ENCODE measurements at regions not wholly inside any gene's neighbourhood (a gene's known extent, or its start where the extent isn't known, plus 50 kb on each side); places are given as distances from the start of the nearest gene placed in this dataset.

DNA sequence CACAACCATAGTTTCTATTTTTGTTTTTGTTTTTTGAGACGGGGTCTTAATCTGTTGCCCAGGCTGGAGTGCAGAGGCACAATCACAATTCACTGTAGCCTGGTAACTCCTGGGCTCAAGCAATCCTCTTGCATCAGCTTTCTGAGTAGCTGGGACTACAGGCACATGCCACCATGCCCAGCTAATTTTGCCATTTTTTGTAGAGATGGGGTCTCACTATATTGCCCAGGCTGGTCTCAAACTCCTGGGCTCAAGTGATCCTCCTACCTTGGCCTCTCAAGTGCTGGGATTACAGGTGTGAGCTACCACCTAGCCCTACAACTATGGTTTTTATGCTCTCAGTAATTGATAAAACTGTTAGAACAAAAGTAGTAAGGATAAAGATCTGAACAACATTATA is 147.5 kb upstream of the SHB start:
- DNase-seq, result no peak

DNA sequence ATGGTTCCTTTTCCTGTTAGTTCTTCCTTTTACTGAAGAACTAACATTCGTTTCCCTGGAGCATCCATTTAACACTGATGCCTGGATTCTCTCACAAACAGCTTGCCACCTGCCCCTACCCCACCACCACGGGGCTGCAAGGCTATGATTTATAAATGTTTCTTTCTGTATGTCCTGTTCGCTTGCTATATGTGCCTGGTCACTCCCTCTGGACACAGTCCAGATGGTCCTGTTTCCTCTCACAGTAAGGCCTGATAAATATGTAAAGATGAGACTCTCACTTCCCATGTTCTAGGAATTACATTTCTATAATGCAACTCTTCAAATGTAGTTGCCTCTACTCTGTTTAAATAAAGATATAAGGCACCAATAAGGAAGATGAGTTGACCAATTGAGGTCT is 146.4 kb upstream of the SHB start:
- DNase-seq, result no peak

DNA sequence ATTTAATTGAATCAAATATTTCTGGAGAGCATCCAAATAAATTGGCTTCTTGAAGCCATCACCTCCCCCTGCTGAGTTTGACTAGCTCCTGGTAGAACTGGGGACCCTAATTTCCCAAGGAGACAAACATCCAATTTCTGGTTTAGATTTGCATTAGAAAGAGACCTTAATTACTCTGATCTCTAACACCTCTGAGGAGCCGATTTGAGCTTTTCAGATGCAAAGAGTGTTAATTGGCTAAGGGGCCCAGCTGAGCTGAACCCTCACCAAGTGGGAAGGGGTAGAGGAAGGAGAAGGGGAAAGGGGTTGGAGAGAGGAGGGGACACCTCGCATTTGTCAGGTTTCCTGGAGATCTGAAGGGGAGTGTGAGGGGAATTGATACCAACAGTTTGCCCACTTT is 145.4 kb upstream of the SHB start:
- no peak for DNase-seq

GRCh38 chr9:38213631-38214299 is 144.7 kb upstream of the SHB start:
- no peak for DNase-seq

GRCh38 chr9:38212016-38212415 is 143.0 kb upstream of the SHB start:
- no peak for DNase-seq

DNA sequence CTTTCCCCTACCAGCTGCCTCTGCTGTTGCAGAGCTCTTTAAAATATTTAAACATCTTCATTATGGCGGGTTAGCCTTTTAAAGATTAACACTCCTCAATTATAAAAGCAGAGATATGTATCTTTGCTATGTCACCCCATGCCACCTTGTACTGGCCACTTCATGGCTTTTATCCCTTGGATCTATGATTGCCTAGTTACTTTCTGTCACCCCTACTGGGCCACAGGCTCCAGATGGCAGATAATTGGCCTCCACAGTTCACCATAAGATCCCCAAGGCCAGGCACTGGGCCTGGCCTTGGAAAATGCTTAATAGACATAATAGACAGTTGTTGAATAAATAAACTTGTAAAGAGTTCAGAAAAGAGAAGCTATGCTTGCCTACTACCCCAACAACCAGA is 142.0 kb upstream of the SHB start:
- DNase-seq, result no peak

GRCh38 chr9:38208206-38208901 is 139.3 kb upstream of the SHB start:
- no peak for DNase-seq

DNA sequence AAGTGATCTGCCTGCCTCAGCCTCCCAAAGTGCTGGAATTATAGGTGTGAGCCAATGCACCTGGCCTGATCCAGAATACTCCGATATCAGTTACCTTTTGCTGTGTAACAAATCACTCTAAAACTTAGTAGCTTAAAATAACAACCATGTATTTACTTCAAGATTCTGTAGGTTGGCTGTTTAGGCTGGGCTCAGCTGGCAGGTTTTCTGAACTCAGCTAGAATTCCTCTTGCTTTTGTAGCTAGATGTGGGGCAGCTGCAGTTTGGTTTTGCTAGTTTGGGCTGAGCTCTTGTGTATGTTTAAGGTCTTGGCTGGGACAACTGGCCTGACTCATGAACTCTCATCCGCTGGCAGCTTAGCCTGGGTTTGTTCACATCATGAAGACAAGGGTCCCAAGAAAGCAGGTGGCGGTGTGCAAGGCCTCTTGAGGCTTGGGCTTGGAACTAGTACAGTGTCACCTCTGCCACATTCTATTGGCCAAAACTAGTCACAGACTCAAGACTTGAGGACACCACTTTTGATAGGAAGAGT is 138.3 kb upstream of the SHB start:
- no peak for DNase-seq

DNA sequence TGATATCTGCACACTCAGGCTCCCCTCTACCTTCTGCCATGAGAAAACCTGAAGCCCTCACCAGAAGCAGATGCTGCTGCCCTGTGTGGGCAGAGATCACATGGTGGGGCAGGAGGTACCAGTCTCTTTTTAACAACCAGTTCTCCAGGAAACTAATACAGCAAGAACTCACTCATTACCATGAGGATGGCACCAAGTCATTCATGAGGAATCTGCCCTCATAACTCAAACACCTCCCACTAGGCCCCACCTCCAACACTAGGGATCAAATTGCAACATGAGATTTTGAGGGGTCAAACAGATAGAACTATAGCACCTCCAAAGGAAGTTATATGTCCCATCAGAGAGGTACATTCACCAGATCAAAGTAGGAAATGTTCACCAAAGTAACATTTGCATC is 136.3 kb upstream of the SHB start:
- no peak for DNase-seq

DNA sequence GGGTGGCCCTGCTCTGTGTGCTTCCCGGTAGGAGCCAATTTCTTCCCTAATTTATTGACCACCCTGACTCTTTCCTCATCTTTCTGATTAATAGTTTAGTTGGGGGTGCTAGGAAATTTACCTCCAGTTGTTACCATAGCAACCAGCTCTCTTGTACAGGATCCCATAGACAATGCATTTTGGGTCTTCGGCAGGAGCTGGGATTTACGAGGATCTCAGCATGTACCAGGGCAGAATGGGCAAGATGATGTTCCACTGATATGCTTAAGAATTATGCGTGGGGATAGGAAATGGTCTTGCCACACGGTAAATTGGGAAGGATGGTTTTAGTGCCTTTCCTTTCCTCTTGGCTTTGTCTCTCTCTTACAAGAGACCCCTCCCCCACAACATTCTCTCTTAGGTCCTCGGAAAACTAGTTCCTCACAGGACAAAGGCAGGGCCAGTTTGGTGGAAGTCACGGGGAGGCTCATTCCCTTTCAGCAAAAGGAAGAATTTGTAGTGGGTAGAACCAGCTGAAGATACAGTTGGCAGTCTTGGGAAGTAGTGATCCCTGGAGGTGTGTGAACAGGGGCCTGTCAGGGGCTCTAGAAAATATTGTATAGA is 133.4 kb upstream of the SHB start:
- DNase-seq, result no peak

- no peak for DNase-seq
Measured at GRCh38 chr9:38201844-38202243, 132.8 kb upstream of the SHB start.

DNA sequence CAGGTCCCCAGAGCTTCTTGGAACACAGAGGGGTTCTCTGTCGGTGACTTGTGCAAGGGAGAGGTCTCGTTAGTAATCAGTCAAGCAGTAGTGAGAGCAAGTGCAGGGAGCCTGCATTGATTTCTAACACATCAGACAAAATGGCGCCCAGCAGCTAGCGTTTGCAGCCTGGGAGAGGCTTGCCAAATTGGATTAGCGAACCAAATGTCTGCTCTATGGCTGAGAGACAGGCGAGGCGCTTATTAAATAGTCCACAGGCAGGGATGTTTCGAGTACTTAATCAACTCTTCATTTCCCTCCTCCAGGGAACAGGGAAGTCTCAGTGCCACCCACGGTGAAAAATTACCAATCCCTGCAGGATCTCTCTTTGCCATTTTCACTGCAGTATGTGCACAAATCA is 131.4 kb upstream of the SHB start:
- DNase-seq, result no peak

DNA sequence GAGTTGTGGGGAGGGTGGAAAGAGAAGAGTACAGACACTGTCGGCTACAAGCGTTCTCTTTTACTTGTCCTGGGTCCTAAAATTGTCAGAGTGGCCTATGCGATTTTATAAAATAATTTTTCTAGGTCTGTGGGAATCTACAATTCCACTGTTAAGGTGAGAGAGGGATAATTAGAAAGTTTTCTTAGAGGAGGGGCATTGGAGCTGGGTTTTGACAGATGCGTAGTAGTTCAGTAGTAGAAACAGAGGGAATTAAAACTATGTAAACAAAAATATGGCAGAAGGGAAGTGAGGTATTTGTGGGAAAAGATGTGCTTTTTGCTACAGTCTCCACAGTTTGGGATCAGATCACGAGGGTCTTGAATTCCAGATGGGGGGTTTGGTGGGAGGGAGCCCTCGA is 129.1 kb upstream of the SHB start:
- no peak for DNase-seq

GRCh38 chr9:38196714-38197113 is 127.7 kb upstream of the SHB start:
- no peak for DNase-seq

GRCh38 chr9:38195737-38196161 is 126.7 kb upstream of the SHB start:
- DNase-seq, result no peak

DNA sequence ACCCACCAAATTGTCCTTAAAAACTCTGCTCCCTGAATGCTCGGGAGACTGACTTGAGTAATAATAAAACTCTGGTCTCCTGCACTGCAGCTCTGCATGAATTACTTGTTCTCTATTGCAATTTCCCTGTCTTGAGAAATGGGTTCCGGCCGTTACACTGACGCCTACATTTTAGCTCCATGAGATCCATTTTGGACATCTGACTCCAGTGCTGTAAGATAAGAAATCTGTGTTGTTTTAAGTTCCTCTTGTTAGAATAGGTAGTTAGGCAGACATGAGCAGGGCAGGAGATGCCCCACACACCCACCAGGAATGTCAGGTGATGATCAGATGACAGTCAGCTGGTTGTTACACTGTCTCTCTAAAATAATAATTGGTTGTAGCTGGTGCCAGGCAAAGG is 125.8 kb upstream of the SHB start:
- no peak for DNase-seq

GRCh38 chr9:38192731-38193265 is 123.8 kb upstream of the SHB start:
- DNase-seq, result no peak

GRCh38 chr9:38186404-38187115 is 117.5 kb upstream of the SHB start:
- DNase-seq, result no peak

GRCh38 chr9:38185647-38186403 is 116.8 kb upstream of the SHB start:
- no peak for DNase-seq

GRCh38 chr9:38183994-38184568 is 115.1 kb upstream of the SHB start:
- no peak for DNase-seq

DNA sequence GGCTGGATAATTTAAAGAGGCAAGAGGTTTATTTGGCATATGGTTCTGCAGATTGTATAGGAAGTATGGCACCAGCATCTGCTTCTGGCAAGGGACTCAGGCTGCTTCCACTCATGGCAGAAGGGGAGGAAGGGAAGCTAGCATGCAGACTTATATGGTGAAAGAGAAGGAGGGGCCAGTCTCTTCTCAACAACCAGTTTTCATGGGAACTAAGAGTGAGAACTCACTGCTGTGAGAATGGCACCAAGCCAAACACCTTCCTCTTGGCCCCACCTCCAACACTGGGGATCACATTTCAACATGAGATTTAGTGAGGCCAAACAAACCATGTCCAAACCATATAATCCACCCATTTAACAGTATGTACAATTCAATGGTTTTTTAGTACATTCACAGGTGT is 113.3 kb upstream of the SHB start:
- DNase-seq, result no peak

DNA sequence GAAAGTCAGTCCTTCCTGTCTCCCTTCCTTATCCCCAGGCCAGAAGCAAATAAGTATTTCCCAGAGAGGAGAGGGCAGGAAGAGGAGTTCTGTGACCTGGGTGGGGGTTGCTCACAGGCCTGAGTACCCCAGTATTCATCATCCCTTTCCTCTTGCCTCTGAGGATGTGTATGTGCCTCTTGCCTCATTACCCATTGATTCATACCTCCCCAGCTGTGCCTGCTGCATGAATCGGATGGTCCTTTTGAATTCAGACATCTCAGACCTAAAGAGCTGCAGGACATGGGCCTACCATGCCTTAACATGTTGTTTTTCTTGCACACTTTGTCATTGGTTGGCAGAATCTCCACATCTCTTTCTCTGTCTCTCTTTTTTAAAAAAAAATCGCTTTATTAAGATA is 112.8 kb upstream of the SHB start:
- no peak for DNase-seq
